ENCODE measurements at regions not wholly inside any gene's neighbourhood (a gene's known extent, or its start where the extent isn't known, plus 50 kb on each side); places are given as distances from the start of the nearest gene placed in this dataset.
"Not testable (repeated sequence)": the region's sequence is repeated elsewhere in the genome, so short reads cannot be mapped to it uniquely, and the experiment has no call there.

DNA sequence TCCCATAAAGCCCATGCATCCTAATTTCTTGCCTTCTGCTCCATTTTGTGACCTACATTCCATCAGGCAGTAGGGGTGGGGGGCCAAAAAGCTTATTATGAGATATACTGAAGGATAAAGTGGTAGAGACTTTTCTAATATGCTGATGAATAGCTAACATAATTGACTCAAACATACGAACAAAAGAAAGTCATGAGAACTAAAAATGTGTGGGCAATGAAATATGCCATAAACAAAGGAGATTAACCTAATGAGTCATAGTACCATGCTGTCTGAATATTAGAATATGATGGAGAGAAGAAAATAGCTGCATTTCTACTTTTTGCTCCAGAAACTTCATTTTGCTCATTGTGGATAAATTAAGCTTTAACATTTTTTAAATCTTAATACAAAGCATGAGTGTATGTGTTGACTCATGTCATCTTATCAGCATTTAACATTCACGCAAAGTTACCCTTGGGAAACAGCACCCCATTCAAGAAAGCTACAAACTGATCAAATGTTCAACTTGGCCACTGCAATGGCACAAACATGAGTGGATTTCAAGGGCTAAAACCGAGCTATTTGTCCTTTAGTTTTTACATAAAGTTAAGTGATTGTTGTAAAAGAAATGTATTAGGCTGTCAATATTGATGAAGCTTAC is 64.0 kb upstream of the DIO2 start:
- Mint-ChIP-seq H3K27ac (no peak overlapping the region), H3K4me1 (0 out of 4 replicates have a peak, but pooled peaks cover 0 to 3% of the 10 kb centered on the region in 2 experiments), H3K9me3 (peaks cover 0 to 4% of the 10 kb centered on the region in 2 experiments; a peak in 1 of 5 replicates), H3K36me3 (ENCODE audit: insufficient read depth in 1 of 3, low read depth in 3 of 3) (peaks cover 0 to 4% (median 0%) of the 10 kb centered on the region in 3 experiments; a peak in 2 of 7 replicates), H3K27me3 (ENCODE audit: low read depth) (no peaks in the 10 kb centered on the region), H3K4me3 (no peak overlapping the region)
- no peak overlapping the region for H2BK12ac ChIP-seq (ENCODE audit: insufficient read length, low read depth, low read length)
- no peaks in the 10 kb centered on the region for H3K4me1 ChIP-seq (ENCODE audit: insufficient read depth, low read length)
- no peak overlapping the region for H2BK5ac ChIP-seq (ENCODE audit: insufficient read length, low read length)
- no peak overlapping the region for H2BK120ac ChIP-seq (ENCODE audit: low read depth, low read length, poor library complexity, severe bottlenecking)
- no peak overlapping the region for H3K56ac ChIP-seq (ENCODE audit: insufficient read length, low read depth, low read length)
- H4K5ac ChIP-seq (ENCODE audit: insufficient read length, low read depth, low read length) = no peak overlapping the region
- no peak for DNase-seq
- no peak overlapping the region for H3K9ac ChIP-seq (ENCODE audit: extremely low read depth, insufficient read length, low read length)
- no CpG with 5 or more reads among the region's 3 CpGs for WGBS (ENCODE audit: extremely low coverage, insufficient read length, low lambda C conversion rate)
- no peak overlapping the region for H3T11ph ChIP-seq (ENCODE audit: low read length)
- H2BK20ac ChIP-seq (ENCODE audit: low read depth, low read length, poor library complexity, severe bottlenecking) = no peak overlapping the region
- no peak overlapping the region for H4K91ac ChIP-seq (ENCODE audit: insufficient read length, low read depth, low read length)
- H3K9me3 ChIP-seq (ENCODE audit: control insufficient read depth, low read depth, low read length) = no peaks in the 10 kb centered on the region
- no peak overlapping the region for H3K14ac ChIP-seq (ENCODE audit: insufficient read depth, low read length)
- no peak overlapping the region for H3K18ac ChIP-seq (ENCODE audit: insufficient read length, low read depth, low read length)
- H2BK15ac ChIP-seq (ENCODE audit: low read depth, low read length) = no peak overlapping the region
- no peaks in the 10 kb centered on the region for H3K27me3 ChIP-seq (ENCODE audit: insufficient read depth, low read length)
- H4K20me1 ChIP-seq (ENCODE audit: control insufficient read depth, insufficient read depth, insufficient read length) = no peaks in the 10 kb centered on the region
- no peaks in the 10 kb centered on the region for H3K79me2 ChIP-seq (ENCODE audit: insufficient read depth, low read length)
- no peaks in the 10 kb centered on the region for H3K79me1 ChIP-seq (ENCODE audit: insufficient read depth, low read depth, low read length, poor library complexity, severe bottlenecking)
- H2AFZ ChIP-seq (ENCODE audit: low read length) = no peak overlapping the region
- H2AK5ac ChIP-seq (ENCODE audit: insufficient read length, low read length) = no peak overlapping the region
- H3K4me2 ChIP-seq (ENCODE audit: insufficient read depth, insufficient read length, low read length) = no peak overlapping the region
- H3K23ac ChIP-seq (ENCODE audit: insufficient read length, low read depth, low read length) = no peak overlapping the region
- H3K27ac ChIP-seq (ENCODE audit: insufficient read length, low read depth, low read length) = no peak overlapping the region
- no peaks in the 10 kb centered on the region for H3K23me2 ChIP-seq (ENCODE audit: insufficient read length, low read depth, low read length, poor library complexity, severe bottlenecking)
- TF ChIP-seq, protein P1, sequence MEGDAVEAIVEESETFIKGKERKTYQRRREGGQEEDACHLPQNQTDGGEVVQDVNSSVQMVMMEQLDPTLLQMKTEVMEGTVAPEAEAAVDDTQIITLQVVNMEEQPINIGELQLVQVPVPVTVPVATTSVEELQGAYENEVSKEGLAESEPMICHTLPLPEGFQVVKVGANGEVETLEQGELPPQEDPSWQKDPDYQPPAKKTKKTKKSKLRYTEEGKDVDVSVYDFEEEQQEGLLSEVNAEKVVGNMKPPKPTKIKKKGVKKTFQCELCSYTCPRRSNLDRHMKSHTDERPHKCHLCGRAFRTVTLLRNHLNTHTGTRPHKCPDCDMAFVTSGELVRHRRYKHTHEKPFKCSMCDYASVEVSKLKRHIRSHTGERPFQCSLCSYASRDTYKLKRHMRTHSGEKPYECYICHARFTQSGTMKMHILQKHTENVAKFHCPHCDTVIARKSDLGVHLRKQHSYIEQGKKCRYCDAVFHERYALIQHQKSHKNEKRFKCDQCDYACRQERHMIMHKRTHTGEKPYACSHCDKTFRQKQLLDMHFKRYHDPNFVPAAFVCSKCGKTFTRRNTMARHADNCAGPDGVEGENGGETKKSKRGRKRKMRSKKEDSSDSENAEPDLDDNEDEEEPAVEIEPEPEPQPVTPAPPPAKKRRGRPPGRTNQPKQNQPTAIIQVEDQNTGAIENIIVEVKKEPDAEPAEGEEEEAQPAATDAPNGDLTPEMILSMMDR (conservative IDR thresholded peaks at IDR 0.05) = no peak
- H3K4ac ChIP-seq (ENCODE audit: low read depth, low read length) = no peak overlapping the region
- H4K8ac ChIP-seq (replicated peaks; ENCODE audit: insufficient read length, low read depth, low read length) = no peak overlapping the region

DNA sequence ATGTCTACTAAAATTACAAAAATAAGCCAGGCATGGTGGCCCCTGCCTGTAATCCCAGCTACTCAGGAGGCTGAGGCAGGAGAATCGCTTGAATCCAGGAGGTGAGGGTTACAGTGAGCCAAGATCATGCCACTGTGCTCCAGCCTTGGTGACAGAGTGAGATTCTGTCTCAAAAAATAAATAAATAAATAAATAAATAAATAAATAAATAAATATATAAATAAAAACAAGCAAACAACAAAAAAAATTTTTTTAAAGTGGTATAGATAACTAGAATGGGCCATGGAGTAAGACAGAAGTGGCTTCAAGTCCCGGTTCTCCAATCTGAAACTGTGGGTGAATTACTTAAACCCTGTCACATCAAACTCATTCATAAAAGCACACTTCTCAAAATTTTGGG is 63.0 kb upstream of the DIO2 start:
- H4K91ac ChIP-seq (ENCODE audit: insufficient read length, low read depth, low read length); H3K4me1 Mint-ChIP-seq; H3K18ac ChIP-seq (ENCODE audit: insufficient read length, low read depth, low read length); H3K27me3 ChIP-seq (ENCODE audit: insufficient read depth, low read length); H3K56ac ChIP-seq (ENCODE audit: insufficient read length, low read depth, low read length); H3K9ac ChIP-seq (ENCODE audit: extremely low read depth, insufficient read length, low read length); H2BK15ac ChIP-seq (ENCODE audit: low read depth, low read length); H3K23me2 ChIP-seq (ENCODE audit: insufficient read length, low read depth, low read length, poor library complexity, severe bottlenecking); H3K36me3 Mint-ChIP-seq (ENCODE audit: insufficient read depth in 1 of 3, low read depth in 3 of 3); H3K14ac ChIP-seq (ENCODE audit: insufficient read depth, low read length); H4K20me1 ChIP-seq (ENCODE audit: control insufficient read depth, insufficient read depth, insufficient read length); H2AFZ ChIP-seq (ENCODE audit: low read length); H2BK5ac ChIP-seq (ENCODE audit: insufficient read length, low read length); H2AK5ac ChIP-seq (ENCODE audit: insufficient read length, low read length); H2BK12ac ChIP-seq (ENCODE audit: insufficient read length, low read depth, low read length); H3K27me3 Mint-ChIP-seq (ENCODE audit: low read depth); H4K8ac ChIP-seq (replicated peaks; ENCODE audit: insufficient read length, low read depth, low read length); DNase-seq; H3K79me2 ChIP-seq (ENCODE audit: insufficient read depth, low read length); H2BK120ac ChIP-seq (ENCODE audit: low read depth, low read length, poor library complexity, severe bottlenecking); H3K9me3 ChIP-seq (ENCODE audit: control insufficient read depth, low read depth, low read length); H3K4me1 ChIP-seq (ENCODE audit: insufficient read depth, low read length); H3T11ph ChIP-seq (ENCODE audit: low read length); H3K4ac ChIP-seq (ENCODE audit: low read depth, low read length); H4K5ac ChIP-seq (ENCODE audit: insufficient read length, low read depth, low read length); H3K4me2 ChIP-seq (ENCODE audit: insufficient read depth, insufficient read length, low read length); H2BK20ac ChIP-seq (ENCODE audit: low read depth, low read length, poor library complexity, severe bottlenecking); H3K4me3 Mint-ChIP-seq; H3K27ac Mint-ChIP-seq; H3K79me1 ChIP-seq (ENCODE audit: insufficient read depth, low read depth, low read length, poor library complexity, severe bottlenecking); H3K9me3 Mint-ChIP-seq; H3K27ac ChIP-seq (ENCODE audit: insufficient read length, low read depth, low read length); H3K23ac ChIP-seq (ENCODE audit: insufficient read length, low read depth, low read length): not testable (repeated sequence)
- no CpG with 5 or more reads among the region's 2 CpGs for WGBS (ENCODE audit: extremely low coverage, insufficient read length, low lambda C conversion rate)

Measured in H9 (cell line).